Vagina (tissue), 2 donors: ENCODE measurements at regions not wholly inside any gene's neighbourhood (a gene's known extent, or its start where the extent isn't known, plus 50 kb on each side); places are given as distances from the start of the nearest gene placed in this dataset.

Experiments used
- DNase-seq, 2 donors: peaks; one replicate each; pipeline ENCODE4 v3.0.0-alpha.2; 2017; ENCODE audit errors: extremely low spot score in 2 of 2
- H3K27ac ChIP-seq: fragments of 200-600 bp; sonication (generic); one replicate; pipeline ENCODE4 v1.5.1; 2019
- H3K27me3 ChIP-seq: fragments of 200-600 bp; sonication (generic); one replicate; pipeline ENCODE4 v1.5.1; 2019
- H3K36me3 ChIP-seq, 2 donors: fragments of 200-600 bp; sonication (generic); one replicate each; pipeline ENCODE4 v1.5.1; 2017 to 2019
- H3K4me1 ChIP-seq: fragments of 200-600 bp; sonication (generic); one replicate; pipeline ENCODE4 v1.5.1; 2019
- H3K4me3 ChIP-seq, 2 donors: fragments of 200-600 bp; sonication (generic); 1 replicate in 1 of 2; 2 replicates in 1 of 2; pipeline ENCODE4 v1.5.1; 2016 to 2019
- H3K9me3 ChIP-seq: fragments of 200-600 bp; sonication (generic); one replicate; pipeline ENCODE4 v1.5.1; 2019
- POLR2A ChIP-seq, 2 donors: fragments of 450-650 bp; IDR thresholded peaks; one replicate each; pipeline ENCODE4 v1.6.1; 2017; ENCODE audit warnings: antibody characterized with exemption in 2 of 2, mild to moderate bottlenecking in 2 of 2, moderate library complexity in 2 of 2
- POLR2AphosphoS5 ChIP-seq, 2 donors: sonication (generic); formaldehyde crosslinking; IDR thresholded peaks; one replicate each; pipeline ENCODE4 v1.9.0; 2017; ENCODE audit warnings: antibody characterized with exemption in 2 of 2, mild to moderate bottlenecking in 2 of 2, low read depth in 1 of 2; ENCODE audit not compliant: insufficient read depth in 1 of 2
- intact Hi-C: fragments of 100-400 bp; cut with DNase I; formaldehyde crosslinking; loops from one replicate; pipeline ENCODE4 v1.15.1; 2023
- TF ChIP-seq, protein P1 (sequence below), 3 experiments: fragments of 450-650 bp in 2 of 3; fragments of 200-600 bp in 1 of 3; sonication (generic) in 1 of 3; IDR thresholded peaks; one replicate each; pipeline ENCODE4 v1.5.1; 2017 to 2019; ENCODE audit warnings: antibody characterized with exemption in 3 of 3, mild to moderate bottlenecking in 2 of 3, moderate library complexity in 2 of 3

GRCh38 chr6:4270776-4271175, 135.4 kb upstream of the ECI2 start:
- Histone ChIP-seq H3K27me3 (no peaks in the 10 kb centered on the region), H3K4me3 (no peak overlapping the region), H3K27ac (no peak overlapping the region), H3K9me3 (no peaks in the 10 kb centered on the region), H3K36me3 (no peaks in the 10 kb centered on the region), H3K4me1 (no peaks in the 10 kb centered on the region)
- no peak for DNase-seq
- intact Hi-C loops, result no loop called here
- TF ChIP-seq POLR2A (IDR thresholded peaks at IDR 0.05) (no peak), POLR2AphosphoS5 (IDR thresholded peaks at IDR 0.05; ENCODE audit: insufficient read depth in 1 of 2, low read depth in 1 of 2) (peak in 1 of 2 donors; percentile 31)
- TF ChIP-seq, protein P1, sequence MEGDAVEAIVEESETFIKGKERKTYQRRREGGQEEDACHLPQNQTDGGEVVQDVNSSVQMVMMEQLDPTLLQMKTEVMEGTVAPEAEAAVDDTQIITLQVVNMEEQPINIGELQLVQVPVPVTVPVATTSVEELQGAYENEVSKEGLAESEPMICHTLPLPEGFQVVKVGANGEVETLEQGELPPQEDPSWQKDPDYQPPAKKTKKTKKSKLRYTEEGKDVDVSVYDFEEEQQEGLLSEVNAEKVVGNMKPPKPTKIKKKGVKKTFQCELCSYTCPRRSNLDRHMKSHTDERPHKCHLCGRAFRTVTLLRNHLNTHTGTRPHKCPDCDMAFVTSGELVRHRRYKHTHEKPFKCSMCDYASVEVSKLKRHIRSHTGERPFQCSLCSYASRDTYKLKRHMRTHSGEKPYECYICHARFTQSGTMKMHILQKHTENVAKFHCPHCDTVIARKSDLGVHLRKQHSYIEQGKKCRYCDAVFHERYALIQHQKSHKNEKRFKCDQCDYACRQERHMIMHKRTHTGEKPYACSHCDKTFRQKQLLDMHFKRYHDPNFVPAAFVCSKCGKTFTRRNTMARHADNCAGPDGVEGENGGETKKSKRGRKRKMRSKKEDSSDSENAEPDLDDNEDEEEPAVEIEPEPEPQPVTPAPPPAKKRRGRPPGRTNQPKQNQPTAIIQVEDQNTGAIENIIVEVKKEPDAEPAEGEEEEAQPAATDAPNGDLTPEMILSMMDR (IDR thresholded peaks at IDR 0.05), result no peak

GRCh38 chr6:4270001-4270400, 134.6 kb upstream of the ECI2 start:
- Histone ChIP-seq H3K4me1 (no peaks in the 10 kb centered on the region), H3K27ac (no peak overlapping the region), H3K4me3 (no peak overlapping the region), H3K27me3 (no peaks in the 10 kb centered on the region), H3K36me3 (no peaks in the 10 kb centered on the region), H3K9me3 (no peaks in the 10 kb centered on the region)
- TF ChIP-seq, protein P1 (IDR thresholded peaks at IDR 0.05), result no peak
- no peak for TF ChIP-seq POLR2AphosphoS5 (IDR thresholded peaks at IDR 0.05; ENCODE audit: insufficient read depth in 1 of 2, low read depth in 1 of 2)
- TF ChIP-seq POLR2A (IDR thresholded peaks at IDR 0.05), result no peak
- intact Hi-C loops, result no loop called here
- no peak for DNase-seq

GRCh38 chr6:4268171-4268570, 132.8 kb upstream of the ECI2 start:
- Histone ChIP-seq H3K4me3 (no peak overlapping the region), H3K9me3 (no peaks in the 10 kb centered on the region), H3K27ac (no peak overlapping the region), H3K27me3 (no peaks in the 10 kb centered on the region), H3K36me3 (no peaks in the 10 kb centered on the region), H3K4me1 (no peaks in the 10 kb centered on the region)
- DNase-seq, result no peak
- intact Hi-C loops, result no loop called here
- TF ChIP-seq, protein P1 (IDR thresholded peaks at IDR 0.05), result no peak
- TF ChIP-seq POLR2A (IDR thresholded peaks at IDR 0.05) (no peak), POLR2AphosphoS5 (IDR thresholded peaks at IDR 0.05; ENCODE audit: insufficient read depth in 1 of 2, low read depth in 1 of 2) (no peak)

GRCh38 chr6:4265740-4266139, 130.4 kb upstream of the ECI2 start:
- Histone ChIP-seq H3K4me1 (no peaks in the 10 kb centered on the region), H3K27ac (no peak overlapping the region), H3K9me3 (no peaks in the 10 kb centered on the region), H3K36me3 (no peaks in the 10 kb centered on the region), H3K27me3 (no peaks in the 10 kb centered on the region), H3K4me3 (no peak overlapping the region)
- intact Hi-C loops, result no loop called here
- TF ChIP-seq, protein P1 (IDR thresholded peaks at IDR 0.05), result no peak
- TF ChIP-seq POLR2A (IDR thresholded peaks at IDR 0.05) (no peak), POLR2AphosphoS5 (IDR thresholded peaks at IDR 0.05; ENCODE audit: insufficient read depth in 1 of 2, low read depth in 1 of 2) (no peak)
- no peak for DNase-seq

GRCh38 chr6:4264601-4265000, 129.2 kb upstream of the ECI2 start:
- DNase-seq, result no peak
- Histone ChIP-seq H3K27ac (no peak overlapping the region), H3K4me3 (no peak overlapping the region), H3K9me3 (no peaks in the 10 kb centered on the region), H3K4me1 (no peaks in the 10 kb centered on the region), H3K36me3 (no peaks in the 10 kb centered on the region), H3K27me3 (no peaks in the 10 kb centered on the region)
- TF ChIP-seq POLR2AphosphoS5 (IDR thresholded peaks at IDR 0.05; ENCODE audit: insufficient read depth in 1 of 2, low read depth in 1 of 2) (no peak), POLR2A (IDR thresholded peaks at IDR 0.05) (no peak)
- TF ChIP-seq, protein P1 (IDR thresholded peaks at IDR 0.05), result no peak
- intact Hi-C loops, result no loop called here
